Skeletal muscle cell (primary cell): ENCODE measurements at regions not wholly inside any gene's neighbourhood (a gene's known extent, or its start where the extent isn't known, plus 50 kb on each side); places are given as distances from the start of the nearest gene placed in this dataset.

Experiments used
- DNase-seq: peaks from one replicate; pipeline ENCODE4 v3.0.0-alpha.2; 2010; ENCODE audit warnings: low read depth
- H3K4me3 ChIP-seq: 2 replicates; pipeline ENCODE4 v1.5.1; 2011; ENCODE audit warnings: low read depth, mild to moderate bottlenecking, control low read depth, low read length, moderate library complexity

DNA sequence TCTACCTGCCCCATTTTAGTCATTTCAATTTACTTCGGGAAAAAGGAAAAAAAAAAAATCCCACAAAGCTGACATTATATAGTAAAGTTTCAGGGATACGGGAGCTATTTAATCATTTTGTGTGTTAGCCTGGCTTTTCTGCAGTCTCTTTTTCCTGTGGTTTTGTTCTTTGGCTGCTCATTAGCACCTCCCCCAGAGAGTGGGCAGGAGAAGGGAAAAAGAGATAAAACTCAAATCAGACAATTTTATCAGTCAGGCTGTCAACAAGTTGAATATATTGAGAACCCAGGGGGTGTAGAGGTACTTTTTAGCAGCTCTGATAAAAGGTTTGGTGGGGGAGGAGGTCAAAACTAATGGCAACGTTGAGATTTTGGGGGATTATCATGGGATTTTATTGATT, 559.0 kb upstream of the PSMD7 start:
- H3K4me3 ChIP-seq = no peak overlapping the region
- no peak for DNase-seq

DNA sequence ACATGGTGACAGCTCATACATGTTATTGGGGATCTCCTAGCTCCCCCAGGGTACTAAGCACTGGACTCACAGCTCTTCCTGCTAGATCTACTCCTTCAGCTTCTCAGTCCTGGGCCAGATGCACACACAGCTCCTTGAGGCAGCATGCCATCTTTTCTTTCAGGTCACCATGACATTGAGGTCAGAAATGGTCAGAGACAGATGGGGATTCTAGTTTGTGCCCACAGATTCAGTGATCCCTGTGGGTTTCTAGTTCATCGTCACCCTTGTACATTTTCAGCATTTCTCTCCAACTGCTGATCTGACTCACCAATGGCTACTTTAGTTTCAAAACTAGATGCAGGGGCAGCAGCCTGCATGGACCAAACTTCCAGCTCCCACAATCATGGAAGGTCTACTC, 560.7 kb upstream of the PSMD7 start:
- DNase-seq = no peak
- no peak overlapping the region for H3K4me3 ChIP-seq

DNA sequence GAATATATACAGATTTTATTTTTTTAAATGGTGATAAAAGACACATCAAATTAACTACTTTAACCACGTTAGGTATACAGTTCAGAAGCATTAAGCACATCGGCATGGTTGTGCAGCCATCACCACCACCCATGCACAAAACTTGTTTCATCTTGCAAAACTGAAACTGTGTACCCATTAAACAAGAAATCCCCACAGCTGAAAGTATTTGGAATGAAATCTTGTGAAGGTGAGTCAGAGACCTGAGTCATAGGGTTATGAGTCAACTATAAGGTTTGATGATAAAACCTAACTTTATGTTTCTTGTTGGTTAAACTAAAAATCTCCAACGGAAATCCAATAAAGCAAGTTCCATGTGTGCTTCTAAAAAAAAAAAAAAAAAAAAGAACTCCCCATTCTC, 561.6 kb upstream of the PSMD7 start:
- no peak for DNase-seq
- no peak overlapping the region for H3K4me3 ChIP-seq

DNA sequence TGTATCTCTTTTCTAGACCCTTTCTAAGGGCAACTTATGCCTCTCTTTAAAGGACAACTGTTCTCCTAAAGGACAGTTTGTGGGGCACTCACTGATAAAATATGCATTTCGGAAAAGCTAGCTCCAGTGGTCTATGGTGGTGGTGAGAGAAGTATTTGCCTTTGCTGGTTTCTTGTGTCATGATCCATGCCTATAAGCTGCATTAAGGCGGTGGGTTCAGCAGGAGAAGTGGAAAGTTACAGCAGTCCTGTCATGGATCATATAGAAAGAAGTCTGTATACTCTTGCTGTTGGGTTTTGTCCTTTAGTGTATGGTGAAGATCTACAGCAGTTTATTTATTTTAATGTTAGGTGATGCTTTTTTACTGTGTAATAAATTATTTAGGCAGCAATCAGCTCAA, 563.9 kb upstream of the PSMD7 start:
- no peak overlapping the region for H3K4me3 ChIP-seq
- no peak for DNase-seq

DNA sequence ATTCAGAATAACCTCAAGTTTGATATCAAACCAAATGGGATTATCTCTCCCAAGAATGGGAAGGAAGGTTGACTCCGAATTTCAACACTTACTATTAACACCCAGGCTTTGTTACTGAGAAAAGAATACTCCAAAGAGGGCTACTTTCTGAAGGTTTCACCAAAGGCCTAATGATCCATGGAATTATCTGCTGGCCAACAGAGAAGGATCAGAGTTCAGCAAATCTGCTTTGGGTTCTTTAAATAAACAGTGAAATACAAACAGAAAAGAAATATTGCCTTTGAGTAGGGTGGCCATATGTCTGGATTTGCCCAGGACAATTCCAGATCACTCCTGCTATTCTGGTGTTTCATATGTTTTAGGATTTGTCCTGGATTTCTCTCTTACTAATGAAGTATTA, 564.5 kb upstream of the PSMD7 start:
- H3K4me3 ChIP-seq = no peak overlapping the region
- DNase-seq = no peak

DNA sequence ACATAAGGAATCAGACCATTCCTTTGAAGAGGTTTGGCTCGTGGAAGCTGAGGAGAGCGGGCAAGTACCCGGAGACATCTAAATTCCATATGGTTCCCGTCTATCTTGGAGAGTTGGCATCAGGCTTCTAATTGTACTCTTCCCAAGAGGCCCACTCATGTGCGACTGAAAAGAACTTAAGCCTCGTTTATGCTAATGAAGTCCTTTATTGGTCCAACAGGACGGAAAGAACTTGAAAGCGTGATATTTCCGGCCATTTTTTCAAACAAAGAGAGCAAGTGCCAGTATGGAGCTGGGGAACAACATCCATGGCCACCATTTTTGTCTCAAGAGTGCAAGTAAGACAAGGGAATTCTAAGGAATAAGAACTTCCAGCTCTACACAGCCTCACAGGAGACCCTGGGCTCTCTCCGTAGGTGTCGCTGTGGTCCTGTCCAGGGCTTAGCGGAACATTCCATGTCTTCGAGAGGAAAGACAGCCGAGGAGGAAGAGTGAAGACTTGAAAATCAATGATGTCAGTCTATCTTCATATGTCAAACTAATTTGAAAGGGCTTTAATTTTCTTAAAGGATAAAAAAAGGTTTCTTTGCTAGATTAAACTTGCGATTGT, 566.0 kb upstream of the PSMD7 start:
- H3K4me3 ChIP-seq = no peak overlapping the region
- DNase-seq = no peak

DNA sequence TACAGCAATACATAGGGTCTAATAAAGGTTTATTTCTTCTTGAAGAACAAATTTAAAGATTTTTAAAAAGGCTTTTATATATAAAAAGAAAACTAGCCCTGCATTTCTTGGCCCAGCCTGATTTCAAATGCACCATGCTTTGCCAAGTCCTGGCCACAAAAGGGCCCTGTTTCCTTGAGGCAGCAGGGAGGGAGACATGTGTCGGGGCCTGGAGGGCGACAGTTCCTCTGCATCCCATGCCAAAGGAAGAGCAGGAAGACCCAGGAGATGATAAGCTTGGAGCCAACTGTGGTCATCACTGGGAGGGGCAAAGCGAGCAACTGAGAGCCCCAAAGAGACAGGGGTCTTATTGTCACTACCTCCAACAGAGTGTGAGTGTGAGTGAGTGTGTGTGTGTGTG, 571.5 kb upstream of the PSMD7 start:
- no peak for DNase-seq
- H3K4me3 ChIP-seq = no peak overlapping the region

- no peak for DNase-seq
- H3K4me3 ChIP-seq = no peak overlapping the region
Measured at GRCh38 chr16:73724503-73724902, 572.1 kb upstream of the PSMD7 start.

GRCh38 chr16:73717266-73717974, 579.2 kb upstream of the PSMD7 start:
- H3K4me3 ChIP-seq = no peak overlapping the region
- DNase-seq = no peak

GRCh38 chr16:73714976-73715375, 581.6 kb upstream of the PSMD7 start:
- H3K4me3 ChIP-seq = no peak overlapping the region
- no peak for DNase-seq

GRCh38 chr16:73713778-73714495, 582.7 kb upstream of the PSMD7 start:
- no peak overlapping the region for H3K4me3 ChIP-seq
- DNase-seq = no peak

- DNase-seq = no peak
- H3K4me3 ChIP-seq = no peak overlapping the region
Measured at GRCh38 chr16:73713251-73713650, 583.4 kb upstream of the PSMD7 start.

- H3K4me3 ChIP-seq = no peak overlapping the region
- no peak for DNase-seq
Measured at GRCh38 chr16:73711406-73712080, 585.1 kb upstream of the PSMD7 start.

- no peak for DNase-seq
- no peak overlapping the region for H3K4me3 ChIP-seq
Measured at GRCh38 chr16:73710526-73710925, 586.1 kb upstream of the PSMD7 start.

- no peak overlapping the region for H3K4me3 ChIP-seq
- DNase-seq = no peak
Measured at GRCh38 chr16:73707863-73708262, 588.8 kb upstream of the PSMD7 start.

DNA sequence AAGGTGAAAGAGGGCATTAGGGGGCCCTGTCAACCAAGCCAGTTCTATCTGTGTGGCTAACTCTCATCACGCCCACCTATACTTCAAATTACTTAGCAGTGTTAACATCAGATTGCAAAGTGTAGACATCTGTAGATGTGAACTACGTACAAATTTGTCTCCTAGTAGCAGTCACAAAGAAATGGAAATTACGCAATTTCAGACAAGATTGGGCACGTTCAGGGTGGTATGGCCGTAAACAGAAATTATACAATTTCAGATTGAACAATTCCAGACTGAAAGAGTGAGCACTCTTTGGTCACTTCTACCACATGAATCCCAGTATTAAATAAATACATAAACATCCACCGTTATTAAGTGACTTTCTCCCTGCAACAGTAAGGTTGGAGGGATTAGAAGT, 592.7 kb upstream of the PSMD7 start:
- DNase-seq = no peak
- no peak overlapping the region for H3K4me3 ChIP-seq

DNA sequence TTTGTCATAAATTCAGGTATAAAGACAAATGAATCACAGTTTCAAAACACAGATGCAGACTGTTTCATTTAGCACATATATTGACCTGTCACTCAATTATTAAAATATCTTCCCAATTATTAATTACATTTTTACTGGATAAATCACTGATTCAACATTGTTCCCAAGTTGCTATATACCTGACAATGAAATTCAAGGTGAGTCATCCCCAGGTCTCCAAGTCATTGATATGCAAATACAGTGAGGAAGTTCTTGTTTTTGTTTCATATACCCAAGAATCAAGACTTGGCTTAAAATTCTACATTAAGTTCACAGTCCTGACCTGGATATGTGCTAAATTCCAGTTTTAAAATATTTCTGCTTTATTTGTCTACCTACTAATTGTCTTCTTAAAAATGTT, 599.3 kb upstream of the PSMD7 start:
- H3K4me3 ChIP-seq = no peak overlapping the region
- DNase-seq = no peak

- DNase-seq = no peak
- H3K4me3 ChIP-seq = no peak overlapping the region
Measured at GRCh38 chr16:73692861-73693260, 603.8 kb upstream of the PSMD7 start.

DNA sequence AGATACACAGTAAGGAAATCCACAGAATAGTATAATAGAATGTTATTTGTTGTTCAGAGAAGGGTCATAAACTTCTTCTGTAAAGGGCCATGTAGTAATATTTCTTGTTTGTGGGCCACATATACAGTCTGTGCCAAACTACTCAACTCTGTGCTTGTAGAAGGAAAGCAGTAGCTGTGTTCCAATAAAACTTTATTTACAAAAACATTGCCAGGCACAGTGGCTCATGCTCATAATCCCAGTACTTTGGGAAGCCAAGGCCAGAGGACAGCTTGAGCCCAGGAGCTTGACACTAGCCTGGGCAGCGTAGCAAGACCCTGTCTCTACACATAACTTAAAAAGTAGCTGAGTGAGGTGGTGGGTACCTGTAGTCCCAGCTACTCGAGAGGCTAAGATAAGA, 612.8 kb upstream of the PSMD7 start:
- DNase-seq = no peak
- no peak overlapping the region for H3K4me3 ChIP-seq

DNA sequence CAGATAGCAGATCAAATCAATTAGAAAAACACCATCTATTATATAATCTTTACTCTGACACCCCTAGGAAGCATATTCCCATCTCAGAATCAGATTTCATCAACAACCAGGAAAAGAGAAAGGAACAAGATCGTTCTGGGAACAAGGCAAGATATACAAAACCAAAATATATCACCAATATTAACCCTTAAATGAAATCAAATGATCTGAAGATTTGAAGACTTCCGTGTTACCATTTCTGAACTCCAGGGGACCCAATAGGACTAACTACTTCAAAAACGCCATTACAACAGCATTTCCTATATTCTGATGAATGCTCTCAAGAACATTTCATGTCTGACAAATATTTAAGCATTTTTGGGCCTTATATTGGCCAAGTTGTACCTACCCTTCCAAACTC, 624.2 kb upstream of the ZFHX3 start:
- no peak overlapping the region for H3K4me3 ChIP-seq
- DNase-seq = no peak
